Smooth muscle cell (in vitro differentiated cells): ENCODE measurements at regions not wholly inside any gene's neighbourhood (a gene's known extent, or its start where the extent isn't known, plus 50 kb on each side); places are given as distances from the start of the nearest gene placed in this dataset.

Experiments used
- DNase-seq: peaks from one replicate; lab custom pipeline; 2025; ENCODE audit not compliant: unreplicated experiment; lab: John Stamatoyannopoulos, UW
- H2AFZ ChIP-seq: fragments of 200-600 bp; sonication (generic); 2 replicates; pipeline ENCODE4 v1.6.0; 2016; ENCODE audit warnings: antibody characterized with exemption, low read depth, mild to moderate bottlenecking
- H3F3A ChIP-seq: fragments of 200-600 bp; sonication (generic); 2 replicates; pipeline ENCODE4 v1.6.0; 2017; ENCODE audit warnings: antibody characterized with exemption, low read depth
- H3K27ac ChIP-seq: fragments of 200-600 bp; sonication (generic); 2 replicates; pipeline ENCODE4 v1.5.1; 2016; ENCODE audit warnings: low read depth, mild to moderate bottlenecking
- H3K27me3 ChIP-seq: fragments of 200-600 bp; sonication (generic); 2 replicates; pipeline ENCODE4 v1.6.1; 2016; ENCODE audit warnings: low read depth, mild to moderate bottlenecking
- H3K36me3 ChIP-seq: fragments of 200-600 bp; sonication (generic); 2 replicates; pipeline ENCODE4 v1.5.1; 2016; ENCODE audit warnings: low read depth
- H3K4me1 ChIP-seq: fragments of 200-600 bp; sonication (generic); 2 replicates; pipeline ENCODE4 v1.5.1; 2016; ENCODE audit warnings: low read depth
- H3K4me2 ChIP-seq: fragments of 200-600 bp; sonication (generic); 2 replicates; pipeline ENCODE4 v1.6.0; 2016; ENCODE audit warnings: mild to moderate bottlenecking
- H3K4me3 ChIP-seq: fragments of 200-600 bp; sonication (generic); 2 replicates; pipeline ENCODE4 v1.5.1; 2016; ENCODE audit warnings: mild to moderate bottlenecking
- H3K79me2 ChIP-seq: fragments of 200-600 bp; sonication (generic); 2 replicates; pipeline ENCODE4 v1.6.0; 2016; ENCODE audit warnings: low read depth, mild to moderate bottlenecking
- H3K9ac ChIP-seq: fragments of 200-600 bp; sonication (generic); 2 replicates; pipeline ENCODE4 v1.6.0; 2016; ENCODE audit warnings: low read depth
- H3K9me3 ChIP-seq: fragments of 200-600 bp; sonication (generic); replicated peaks from 2 replicates; pipeline ENCODE4 v1.5.1; 2016; ENCODE audit warnings: low read depth
- H4K20me1 ChIP-seq: fragments of 200-600 bp; sonication (generic); 2 replicates; pipeline ENCODE4 v1.6.0; 2016; ENCODE audit warnings: low read depth
- CTCF ChIP-seq: fragments of 200-600 bp; sonication (generic); IDR thresholded peaks from 2 replicates; pipeline ENCODE4 v1.5.1; 2017; ENCODE audit warnings: borderline replicate concordance, mild to moderate bottlenecking, antibody characterized with exemption; ENCODE audit not compliant: insufficient read depth, poor library complexity, severe bottlenecking
- WGBS: methylation state at CpG from one replicate; pipeline ENCODE4 v1.1.7; 2016; ENCODE audit warnings: low lambda C conversion rate; 5-methylcytosine and 5-hydroxymethylcytosine counted together

- no peak for TF ChIP-seq CTCF
- Histone ChIP-seq H3K9me3 (no peaks in the 10 kb centered on the region), H3K4me2 (no peak overlapping the region), H3K4me3 (no peak overlapping the region), H3K27me3 (no peaks in the 10 kb centered on the region), H3K4me1 (no peaks in the 10 kb centered on the region), H3F3A (no peaks in the 10 kb centered on the region), H3K36me3 (no peaks in the 10 kb centered on the region), H3K27ac (no peak overlapping the region), H3K9ac (no peak overlapping the region), H3K79me2 (no peaks in the 10 kb centered on the region), H4K20me1 (no peaks in the 10 kb centered on the region), H2AFZ (no peak overlapping the region)
- 53% methylated on average over 5 of the region's 5 CpGs for WGBS
- DNase-seq = no peak
These were observed 103.4 kb downstream of the QRFPR start for GRCh38 chr4:121277194-121278105.

GRCh38 chr4:121273191-121273590 is 107.6 kb downstream of the QRFPR start:
- DNase-seq = no peak
- no peaks in the 10 kb centered on the region for H3K79me2 ChIP-seq
- no peak overlapping the region for H3K9ac ChIP-seq
- H3K4me3 ChIP-seq = no peak overlapping the region
- no peak overlapping the region for H2AFZ ChIP-seq
- no peaks in the 10 kb centered on the region for H4K20me1 ChIP-seq
- H3K27me3 ChIP-seq = no peaks in the 10 kb centered on the region
- no peaks in the 10 kb centered on the region for H3K4me1 ChIP-seq
- WGBS = 91% methylated on average over 3 of the region's 3 CpGs
- H3K27ac ChIP-seq = peak overlapping the region; percentile 49
- H3K36me3 ChIP-seq = no peaks in the 10 kb centered on the region
- no peak for TF ChIP-seq CTCF
- H3K9me3 ChIP-seq = no peaks in the 10 kb centered on the region
- peaks cover 7% of the 10 kb centered on the region for H3F3A ChIP-seq
- no peak overlapping the region for H3K4me2 ChIP-seq

- Histone ChIP-seq H4K20me1 (no peaks in the 10 kb centered on the region), H3K4me2 (peak overlapping the region; percentile 4), H2AFZ (no peak overlapping the region), H3F3A (peaks cover 7% of the 10 kb centered on the region), H3K79me2 (no peaks in the 10 kb centered on the region), H3K9me3 (no peaks in the 10 kb centered on the region), H3K27me3 (no peaks in the 10 kb centered on the region), H3K4me1 (no peaks in the 10 kb centered on the region), H3K36me3 (no peaks in the 10 kb centered on the region), H3K9ac (no peak overlapping the region), H3K27ac (peak overlapping the region; percentile 49), H3K4me3 (no peak overlapping the region)
- no peak for DNase-seq
- 2% methylated on average over 2 of the region's 2 CpGs for WGBS
- no peak for TF ChIP-seq CTCF
These were observed 108.3 kb downstream of the QRFPR start for GRCh38 chr4:121272526-121272925.

- Histone ChIP-seq H3K79me2 (no peaks in the 10 kb centered on the region), H2AFZ (no peak overlapping the region), H3K27ac (no peak overlapping the region), H3K36me3 (no peaks in the 10 kb centered on the region), H3F3A (peaks cover 7% of the 10 kb centered on the region), H3K9me3 (no peaks in the 10 kb centered on the region), H3K4me1 (no peaks in the 10 kb centered on the region), H3K4me3 (no peak overlapping the region), H3K27me3 (no peaks in the 10 kb centered on the region), H4K20me1 (no peaks in the 10 kb centered on the region), H3K4me2 (no peak overlapping the region), H3K9ac (no peak overlapping the region)
- no peak for TF ChIP-seq CTCF
- no peak for DNase-seq
These were observed 106.3 kb upstream of the TNIP3 start for GRCh38 chr4:121270389-121270788.
